Muscle layer of colon (tissue), 2 donors: ENCODE measurements at regions not wholly inside any gene's neighbourhood (a gene's known extent, or its start where the extent isn't known, plus 50 kb on each side); places are given as distances from the start of the nearest gene placed in this dataset.
"Not testable (repeated sequence)": the region's sequence is repeated elsewhere in the genome, so short reads cannot be mapped to it uniquely, and the experiment has no call there.

Experiments
- H3K27ac ChIP-seq: one replicate; pipeline ENCODE4 v1.7.0; 2013; ENCODE audit warnings: low read depth, mild to moderate bottlenecking, low read length, moderate library complexity
- H3K27me3 ChIP-seq, 2 donors: one replicate each; pipeline ENCODE4 v1.7.0; 2013; ENCODE audit warnings: low read length in 2 of 2, mild to moderate bottlenecking in 2 of 2; ENCODE audit not compliant: insufficient read depth in 2 of 2, control insufficient read depth in 1 of 2
- H3K36me3 ChIP-seq: one replicate; pipeline ENCODE4 v1.7.0; 2013; ENCODE audit warnings: mild to moderate bottlenecking, low read length; ENCODE audit not compliant: insufficient read depth
- H3K4me1 ChIP-seq: one replicate; pipeline ENCODE4 v1.7.0; 2013; ENCODE audit warnings: mild to moderate bottlenecking, low read length; ENCODE audit not compliant: insufficient read depth
- H3K4me3 ChIP-seq, 2 donors: one replicate each; pipeline ENCODE4 v1.7.0; 2013; ENCODE audit warnings: low read length in 2 of 2, low read depth in 1 of 2, mild to moderate bottlenecking in 1 of 2, moderate library complexity in 1 of 2
- H3K9ac ChIP-seq: one replicate; pipeline ENCODE4 v1.7.0; 2013; ENCODE audit warnings: low read length
- H3K9me3 ChIP-seq: one replicate; pipeline ENCODE4 v1.7.0; 2013; ENCODE audit warnings: mild to moderate bottlenecking, low read length
- donor health status: abdominal sarcoma.
- donor health status: Adenocarcinoma of cecum.

DNA sequence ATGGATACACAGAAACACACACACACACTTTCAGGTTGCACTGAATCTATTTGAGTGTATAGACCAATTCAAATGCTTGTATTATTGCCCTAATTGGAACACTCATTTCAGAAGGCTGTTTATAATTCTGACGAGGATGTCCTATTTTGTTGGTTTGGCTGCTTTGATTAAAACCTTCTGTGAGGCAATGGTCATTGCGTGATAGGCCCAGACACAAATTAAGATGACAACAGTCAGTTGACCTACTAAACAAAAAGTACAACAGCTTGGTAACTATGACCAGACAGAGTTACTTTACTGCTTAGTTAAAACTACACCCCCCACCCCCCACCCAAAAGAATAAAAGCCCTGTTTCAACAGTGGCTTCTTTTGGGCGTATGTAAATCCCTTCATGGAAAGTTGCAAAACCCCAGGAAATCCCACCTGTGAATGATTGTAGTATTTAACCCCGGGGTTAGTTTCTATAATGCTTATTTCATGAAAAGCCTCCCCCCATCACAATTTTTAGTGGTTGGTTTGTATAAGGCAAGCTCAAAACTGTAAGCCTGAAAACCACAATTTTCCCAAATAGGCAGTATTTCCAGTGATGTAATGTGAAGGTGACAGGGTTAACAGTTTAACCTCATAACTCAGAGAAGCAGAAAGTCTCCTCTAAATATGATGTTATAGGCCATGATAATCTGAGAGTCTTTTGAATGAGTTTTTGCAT is 340.8 kb downstream of the FGF10 start:
- no peaks in the 10 kb centered on the region for H3K4me1 ChIP-seq
- no peaks in the 10 kb centered on the region for H3K9me3 ChIP-seq
- no peaks in the 10 kb centered on the region for H3K36me3 ChIP-seq
- H3K4me3 ChIP-seq, result no peak overlapping the region
- no peak overlapping the region for H3K27ac ChIP-seq
- H3K27me3 ChIP-seq, result no peaks in the 10 kb centered on the region
- H3K9ac ChIP-seq, result no peak overlapping the region

DNA sequence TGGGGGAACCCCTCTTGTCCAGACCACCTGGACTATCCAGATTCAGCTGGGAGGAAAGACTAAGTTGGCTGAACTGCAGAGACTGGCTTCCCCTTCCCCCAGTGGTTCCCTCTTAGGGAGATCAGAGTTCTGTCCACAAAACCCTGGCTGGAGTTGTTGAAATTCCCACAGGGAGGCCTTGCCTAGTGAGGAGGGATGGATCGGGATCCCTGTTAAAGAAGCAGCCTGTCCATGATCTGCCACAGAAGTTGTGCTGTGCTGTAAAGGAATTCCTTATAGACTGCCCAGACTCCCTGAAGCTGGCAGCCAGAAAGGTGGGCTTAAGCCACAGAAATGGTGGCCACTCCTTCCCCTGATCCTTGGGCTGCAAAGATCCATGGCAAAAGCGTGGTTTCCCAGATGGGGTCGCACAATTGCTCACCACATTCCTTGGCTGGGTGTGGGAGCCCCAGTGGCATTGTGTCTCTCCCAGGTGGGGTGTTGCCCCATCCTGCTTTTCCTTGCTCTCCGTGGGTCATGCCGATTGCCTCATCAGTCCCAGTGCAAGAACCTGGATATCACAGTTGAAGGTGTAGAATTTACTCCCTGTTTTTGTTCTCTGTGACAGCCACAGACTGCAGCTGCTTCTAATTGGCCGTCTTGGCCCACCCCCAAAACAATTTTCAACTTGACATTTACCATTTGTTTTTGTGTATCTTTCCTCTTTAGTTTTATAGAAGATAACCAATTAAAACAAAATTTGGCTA is 342.4 kb downstream of the FGF10 start:
- Histone ChIP-seq H3K9me3 (no peaks in the 10 kb centered on the region), H3K27ac (no peak overlapping the region), H3K4me3 (no peak overlapping the region), H3K27me3 (no peaks in the 10 kb centered on the region), H3K4me1 (no peaks in the 10 kb centered on the region), H3K36me3 (no peaks in the 10 kb centered on the region), H3K9ac (no peak overlapping the region)

DNA sequence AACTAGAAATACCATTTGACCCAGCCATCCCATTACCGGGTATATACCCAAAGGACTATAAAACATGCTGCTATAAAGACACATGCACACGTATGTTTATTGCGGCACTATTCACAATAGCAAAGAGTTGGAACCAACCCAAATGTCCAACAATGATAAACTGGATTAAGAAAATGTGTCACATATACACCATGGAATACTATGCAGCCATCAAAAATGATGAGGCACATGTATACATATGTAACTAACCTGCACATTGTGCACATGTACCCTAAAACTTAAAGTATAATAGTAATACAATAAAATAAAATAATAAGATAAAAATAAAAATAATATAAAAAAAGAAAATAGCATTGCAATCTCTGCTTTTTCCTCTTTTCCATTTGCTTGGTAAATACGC is 344.7 kb downstream of the FGF10 start:
- not testable (repeated sequence) for H3K27me3 ChIP-seq, H3K4me3 ChIP-seq, H3K9me3 ChIP-seq, H3K4me1 ChIP-seq, H3K36me3 ChIP-seq, H3K9ac ChIP-seq, H3K27ac ChIP-seq

DNA sequence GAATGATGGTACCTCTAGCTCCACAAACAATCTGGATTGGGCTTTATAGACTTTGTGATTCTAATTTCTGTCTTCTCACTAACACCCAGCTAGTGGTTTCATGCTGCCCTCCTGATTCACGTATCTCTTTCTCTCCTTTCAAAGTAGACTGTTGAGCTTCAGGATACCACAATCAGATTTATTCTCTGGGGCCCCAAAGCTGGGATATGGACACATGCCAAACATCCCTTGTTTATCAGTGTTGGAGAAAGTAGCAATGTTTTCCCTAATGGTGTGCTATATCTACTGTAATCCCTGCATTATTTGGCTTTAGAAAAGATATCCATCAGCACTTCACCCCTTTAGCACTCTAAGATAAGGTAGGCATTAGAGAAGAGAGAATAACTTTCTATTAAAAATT is 361.0 kb downstream of the FGF10 start:
- Histone ChIP-seq H3K27ac (no peak overlapping the region), H3K36me3 (no peaks in the 10 kb centered on the region), H3K4me3 (no peak overlapping the region), H3K9me3 (no peaks in the 10 kb centered on the region), H3K4me1 (no peaks in the 10 kb centered on the region), H3K27me3 (no peaks in the 10 kb centered on the region), H3K9ac (no peak overlapping the region)

DNA sequence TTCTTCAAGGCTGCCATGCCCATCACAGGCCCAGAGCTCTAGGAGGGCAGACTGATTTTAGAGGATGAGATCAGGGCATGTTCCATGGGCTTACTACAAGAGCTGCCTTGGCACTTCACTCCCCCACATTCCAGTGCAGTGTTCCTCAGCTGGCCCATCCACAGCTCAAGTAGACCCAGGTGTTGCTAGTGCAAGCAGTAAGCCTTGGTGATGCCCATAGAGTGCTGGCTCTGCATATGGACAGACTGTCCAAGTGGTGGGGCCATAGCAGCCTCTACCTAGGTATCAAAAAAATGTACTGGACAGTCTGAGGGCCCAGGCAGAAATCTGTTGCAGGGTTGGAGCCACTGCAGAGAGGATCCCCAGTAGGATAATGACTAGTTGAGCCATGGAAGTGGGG is 366.6 kb downstream of the FGF10 start:
- H3K36me3 ChIP-seq, result no peaks in the 10 kb centered on the region
- H3K9me3 ChIP-seq, result no peaks in the 10 kb centered on the region
- H3K27ac ChIP-seq, result no peak overlapping the region
- no peak overlapping the region for H3K4me3 ChIP-seq
- H3K27me3 ChIP-seq, result no peaks in the 10 kb centered on the region
- H3K4me1 ChIP-seq, result no peaks in the 10 kb centered on the region
- no peak overlapping the region for H3K9ac ChIP-seq

DNA sequence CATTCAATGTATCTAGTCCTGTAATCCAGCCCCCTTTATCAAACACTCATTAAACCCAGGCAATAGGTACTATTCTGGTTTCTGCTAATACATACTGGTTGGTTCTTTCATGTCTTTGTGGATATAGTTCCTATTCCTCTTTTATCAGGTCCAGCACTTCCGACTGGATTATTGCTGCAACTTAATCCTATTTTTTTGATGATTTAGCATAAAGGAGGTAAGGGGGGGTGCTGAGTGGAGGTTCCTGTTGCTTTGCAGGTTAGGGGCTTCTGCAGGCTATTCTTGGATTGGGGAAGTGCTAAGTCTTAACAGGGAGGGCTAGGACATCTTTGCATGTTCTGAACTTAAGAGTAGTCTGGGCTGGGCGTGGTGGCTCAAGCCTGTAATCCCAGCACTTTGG is 377.7 kb downstream of the FGF10 start:
- no peaks in the 10 kb centered on the region for H3K4me1 ChIP-seq
- H3K27ac ChIP-seq, result no peak overlapping the region
- no peak overlapping the region for H3K4me3 ChIP-seq
- H3K27me3 ChIP-seq, result no peaks in the 10 kb centered on the region
- H3K9me3 ChIP-seq, result no peaks in the 10 kb centered on the region
- no peak overlapping the region for H3K9ac ChIP-seq
- H3K36me3 ChIP-seq, result no peaks in the 10 kb centered on the region

DNA sequence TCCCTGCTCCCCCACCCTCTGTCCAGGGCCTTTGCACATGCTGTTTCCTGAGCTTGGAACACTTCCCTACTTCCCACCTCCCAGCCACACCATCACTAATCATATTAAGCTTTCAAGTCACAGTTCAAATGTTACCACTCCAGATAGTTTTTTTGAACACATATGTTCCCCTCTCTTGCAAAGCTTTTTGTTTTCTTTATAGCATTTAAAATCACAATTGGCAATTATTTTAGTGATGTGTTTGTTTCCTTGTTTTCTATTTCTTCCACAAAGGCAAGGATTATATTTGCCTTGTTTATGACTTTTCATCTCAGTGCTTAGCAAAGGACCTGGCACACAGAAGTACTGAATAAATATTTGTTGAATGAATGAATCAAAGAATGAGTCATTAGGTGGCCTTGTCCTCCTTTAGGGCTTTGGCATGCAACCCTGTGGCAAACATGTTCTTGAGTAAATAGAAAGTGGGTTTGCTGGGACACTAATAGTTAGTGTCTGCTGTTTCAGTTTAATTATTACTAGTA is 386.8 kb downstream of the FGF10 start:
- no peaks in the 10 kb centered on the region for H3K36me3 ChIP-seq
- no peaks in the 10 kb centered on the region for H3K9me3 ChIP-seq
- peaks cover 4% of the 10 kb centered on the region for H3K4me1 ChIP-seq
- H3K9ac ChIP-seq, result no peak overlapping the region
- no peaks in the 10 kb centered on the region for H3K27me3 ChIP-seq
- no peak overlapping the region for H3K27ac ChIP-seq
- no peak overlapping the region for H3K4me3 ChIP-seq

DNA sequence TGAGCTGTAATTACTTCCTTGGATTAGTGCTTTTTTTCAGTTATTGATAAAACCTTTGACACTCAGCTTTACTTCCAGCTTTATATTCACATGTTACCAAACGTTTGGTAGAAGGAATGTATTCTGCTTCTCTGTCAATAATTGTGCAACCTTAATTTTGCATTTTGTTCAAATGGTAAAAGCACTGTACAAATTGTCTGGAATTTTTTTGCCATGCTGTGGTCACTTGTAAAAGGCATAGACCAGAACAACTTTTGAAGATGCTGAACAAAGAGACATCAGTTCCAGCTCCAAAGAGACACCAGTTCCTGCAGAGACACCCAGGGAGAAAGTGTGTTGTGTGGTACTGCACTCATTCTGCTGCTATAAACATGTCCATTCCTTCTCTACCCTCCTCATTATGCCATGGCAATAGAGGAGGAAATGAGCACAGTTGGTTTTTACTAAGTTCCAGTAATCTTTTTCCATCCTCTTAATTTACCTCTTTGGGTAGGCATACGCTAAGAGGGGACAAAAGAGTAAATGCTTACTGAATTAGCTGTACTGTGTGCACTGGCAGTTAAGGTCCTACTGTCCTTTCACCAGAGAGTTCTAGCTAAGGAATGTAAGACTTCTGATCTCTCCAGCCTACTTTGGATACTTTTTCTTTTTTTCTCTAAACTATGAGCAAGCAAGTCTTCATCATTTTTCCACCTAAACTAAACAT is 387.4 kb downstream of the FGF10 start:
- no peak overlapping the region for H3K27ac ChIP-seq
- H3K4me1 ChIP-seq, result peaks cover 4% of the 10 kb centered on the region
- no peaks in the 10 kb centered on the region for H3K27me3 ChIP-seq
- no peak overlapping the region for H3K9ac ChIP-seq
- H3K9me3 ChIP-seq, result no peaks in the 10 kb centered on the region
- no peaks in the 10 kb centered on the region for H3K36me3 ChIP-seq
- H3K4me3 ChIP-seq, result no peak overlapping the region

DNA sequence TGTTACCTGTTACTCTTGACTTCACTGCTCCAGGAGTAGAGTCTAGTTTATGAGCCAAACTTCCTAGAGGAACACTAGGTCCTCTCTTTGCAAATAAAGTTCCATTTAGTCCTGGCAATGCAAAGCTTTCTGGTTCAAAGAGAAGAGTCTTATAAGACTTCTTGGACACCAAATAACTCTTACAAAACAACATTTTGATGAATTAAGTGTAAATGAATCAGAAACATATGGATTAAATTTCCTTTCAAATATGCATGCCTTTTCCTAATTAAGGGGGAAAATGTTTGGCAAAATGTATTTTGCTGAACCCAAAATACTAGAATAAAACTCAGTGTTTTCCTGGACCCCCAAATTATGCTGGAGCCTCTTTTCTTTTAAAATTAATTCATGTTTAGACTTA is 388.0 kb downstream of the FGF10 start:
- no peaks in the 10 kb centered on the region for H3K36me3 ChIP-seq
- H3K9ac ChIP-seq, result no peak overlapping the region
- no peaks in the 10 kb centered on the region for H3K27me3 ChIP-seq
- no peak overlapping the region for H3K4me3 ChIP-seq
- H3K27ac ChIP-seq, result no peak overlapping the region
- peaks cover 4% of the 10 kb centered on the region for H3K4me1 ChIP-seq
- no peaks in the 10 kb centered on the region for H3K9me3 ChIP-seq

DNA sequence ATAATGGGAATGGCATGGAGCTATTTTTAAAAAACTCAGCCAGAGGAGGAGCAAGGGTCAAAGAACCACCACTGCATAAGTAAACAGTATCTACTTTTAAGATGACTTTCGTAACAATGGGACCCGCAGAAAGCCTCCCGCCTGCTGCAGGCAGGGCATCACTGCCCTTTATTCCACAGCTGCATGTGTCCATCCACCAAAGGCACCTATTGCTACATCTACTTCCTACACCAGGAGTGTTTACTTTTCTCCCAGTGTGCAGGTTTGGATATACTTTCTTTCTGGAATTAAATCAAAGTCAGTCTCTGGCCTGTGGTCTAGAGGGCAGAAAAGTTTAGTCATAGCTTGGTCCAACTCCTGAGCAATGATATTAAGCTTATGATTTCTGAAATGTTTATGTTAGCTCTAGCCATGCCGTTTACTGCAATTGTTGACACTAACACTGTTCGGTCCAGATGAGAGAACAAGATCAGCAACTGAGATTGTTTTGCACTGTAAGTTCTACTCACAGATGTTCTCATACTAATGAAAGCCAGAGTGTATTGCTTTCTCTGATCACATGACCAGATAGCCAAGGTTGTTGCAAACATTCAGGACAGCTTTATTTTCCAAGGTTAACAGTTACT is 391.5 kb downstream of the FGF10 start:
- H3K27ac ChIP-seq, result no peak overlapping the region
- H3K9me3 ChIP-seq, result no peaks in the 10 kb centered on the region
- H3K9ac ChIP-seq, result no peak overlapping the region
- H3K27me3 ChIP-seq, result no peaks in the 10 kb centered on the region
- H3K4me1 ChIP-seq, result peaks cover 4% of the 10 kb centered on the region
- no peaks in the 10 kb centered on the region for H3K36me3 ChIP-seq
- no peak overlapping the region for H3K4me3 ChIP-seq

DNA sequence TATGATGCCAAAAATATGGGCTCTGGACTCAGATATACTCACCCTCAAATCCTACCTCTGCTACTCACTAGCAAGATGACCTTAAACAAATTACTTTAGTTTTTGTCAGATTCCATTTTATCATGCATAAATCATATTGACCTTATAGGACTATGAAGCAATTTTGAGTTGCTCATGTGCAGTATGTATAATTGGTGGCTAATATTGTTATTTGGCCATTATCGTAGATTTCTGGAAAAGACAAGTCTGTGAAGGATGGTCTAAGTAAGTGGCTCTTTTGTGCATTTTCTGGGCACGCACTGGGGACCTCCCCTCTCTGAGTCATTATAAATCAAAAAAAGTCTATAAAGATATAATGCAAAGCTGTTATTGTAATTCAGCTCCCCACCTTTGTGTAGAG is 393.0 kb downstream of the FGF10 start:
- Histone ChIP-seq H3K36me3 (no peaks in the 10 kb centered on the region), H3K4me3 (no peak overlapping the region), H3K27me3 (no peaks in the 10 kb centered on the region), H3K9me3 (no peaks in the 10 kb centered on the region), H3K9ac (no peak overlapping the region), H3K27ac (no peak overlapping the region), H3K4me1 (peaks cover 4% of the 10 kb centered on the region)
